ENCODE measurements at regions not wholly inside any gene's neighbourhood (a gene's known extent, or its start where the extent isn't known, plus 50 kb on each side); places are given as distances from the start of the nearest gene placed in this dataset.

DNA sequence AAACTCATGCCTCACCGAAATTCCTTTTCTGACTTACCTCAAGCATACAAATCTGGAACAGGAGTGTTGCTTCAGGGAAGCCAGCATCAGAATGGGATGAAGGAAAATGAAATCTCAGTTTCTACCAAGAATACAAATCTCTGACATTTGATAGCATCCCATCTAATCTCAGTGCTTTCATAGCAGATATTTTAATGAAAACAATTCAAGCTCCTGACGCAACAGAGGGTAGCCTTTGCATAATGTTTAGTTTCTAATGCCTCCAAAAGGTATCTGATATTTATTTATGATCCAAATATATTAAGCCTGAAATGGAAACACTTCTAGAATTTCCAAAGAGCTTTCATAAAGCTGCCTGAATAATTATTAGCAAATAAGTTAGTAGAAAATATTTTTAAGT lies 251.4 kb downstream of the DEPDC1B start:
- TF ChIP-seq YY1 (IDR thresholded peaks at IDR 0.05) (no peak), SP1 (IDR thresholded peaks at IDR 0.05) (no peak)

All from liver (tissue), 2 donors.